ENCODE measurements at regions not wholly inside any gene's neighbourhood (a gene's known extent, or its start where the extent isn't known, plus 50 kb on each side); places are given as distances from the start of the nearest gene placed in this dataset.

GRCh38 chr18:43714343-43715010 lies 437.2 kb upstream of the SYT4 start:
- ChIA-PET POLR2A (no interaction called here), CTCF (interaction anchor here (0.9 to 1.1 kb wide), 2 partner anchors 13 to 242 kb away, joined by 3 to 5 read pairs; no protein-coding TSS in a partner anchor)
- TF ChIP-seq ZNF837 (tag by site-specific recombination; IDR thresholded peaks at IDR 0.05): no peak
- TF ChIP-seq ZNF280D (tag by site-specific recombination; IDR thresholded peaks at IDR 0.05): no peak
- TF ChIP-seq PRDM1 (tag by site-specific recombination; IDR thresholded peaks at IDR 0.05): no peak
- TF ChIP-seq, protein P1, sequence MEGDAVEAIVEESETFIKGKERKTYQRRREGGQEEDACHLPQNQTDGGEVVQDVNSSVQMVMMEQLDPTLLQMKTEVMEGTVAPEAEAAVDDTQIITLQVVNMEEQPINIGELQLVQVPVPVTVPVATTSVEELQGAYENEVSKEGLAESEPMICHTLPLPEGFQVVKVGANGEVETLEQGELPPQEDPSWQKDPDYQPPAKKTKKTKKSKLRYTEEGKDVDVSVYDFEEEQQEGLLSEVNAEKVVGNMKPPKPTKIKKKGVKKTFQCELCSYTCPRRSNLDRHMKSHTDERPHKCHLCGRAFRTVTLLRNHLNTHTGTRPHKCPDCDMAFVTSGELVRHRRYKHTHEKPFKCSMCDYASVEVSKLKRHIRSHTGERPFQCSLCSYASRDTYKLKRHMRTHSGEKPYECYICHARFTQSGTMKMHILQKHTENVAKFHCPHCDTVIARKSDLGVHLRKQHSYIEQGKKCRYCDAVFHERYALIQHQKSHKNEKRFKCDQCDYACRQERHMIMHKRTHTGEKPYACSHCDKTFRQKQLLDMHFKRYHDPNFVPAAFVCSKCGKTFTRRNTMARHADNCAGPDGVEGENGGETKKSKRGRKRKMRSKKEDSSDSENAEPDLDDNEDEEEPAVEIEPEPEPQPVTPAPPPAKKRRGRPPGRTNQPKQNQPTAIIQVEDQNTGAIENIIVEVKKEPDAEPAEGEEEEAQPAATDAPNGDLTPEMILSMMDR (tag by site-specific recombination; IDR thresholded peaks at IDR 0.05): no peak
- TF ChIP-seq ZNF560 (tag by site-specific recombination; IDR thresholded peaks at IDR 0.05; ENCODE audit: borderline replicate concordance): no peak

DNA sequence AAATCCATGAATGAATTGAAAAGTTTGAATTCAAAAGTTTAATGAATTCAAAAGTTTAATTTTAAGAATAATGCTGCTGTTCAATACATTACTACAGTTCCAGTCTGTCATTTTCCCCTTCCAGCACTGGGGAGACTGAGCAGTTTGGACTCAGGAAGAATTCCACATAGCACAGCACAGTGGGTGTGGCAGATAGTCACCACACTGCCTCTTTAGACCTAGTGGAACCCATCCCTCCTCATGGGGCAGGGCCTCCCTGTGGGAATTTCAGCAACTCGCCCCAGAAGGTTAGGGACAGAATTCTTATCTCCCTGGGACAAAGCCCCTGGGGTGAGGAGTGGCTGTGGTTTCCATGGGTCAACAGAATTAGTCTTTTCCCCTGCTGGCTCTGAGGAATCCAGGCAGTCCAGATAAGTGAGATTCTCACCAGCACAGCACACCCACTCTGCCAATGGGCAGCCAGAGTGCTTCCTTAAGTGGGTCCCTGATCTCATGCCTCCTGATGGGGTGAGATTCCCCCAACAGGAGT lies 442.0 kb upstream of the SYT4 start:
- H3K9me3 ChIP-seq (ENCODE audit: control insufficient read depth, insufficient read depth, low read depth, low read length): no peaks in the 10 kb centered on the region
- no peak for TF ChIP-seq PRDM2 (tag by site-specific recombination; IDR thresholded peaks at IDR 0.05; ENCODE audit: borderline replicate concordance)
- H3K27ac ChIP-seq (ENCODE audit: extremely low read depth, low read depth, low read length): no peak overlapping the region
- ChIA-PET POLR2A (no interaction called here), CTCF (no interaction called here)
- no peaks in the 10 kb centered on the region for H3K4me1 ChIP-seq (ENCODE audit: control insufficient read depth, insufficient read depth, low read length)
- no peaks in the 10 kb centered on the region for H3K36me3 ChIP-seq (ENCODE audit: control insufficient read depth in 2 of 2, insufficient read depth in 1 of 2, low read length in 2 of 2)
- H3K4me3 ChIP-seq (ENCODE audit: low read depth, low read length): no peak overlapping the region

More at GRCh38 chr18:43714343-43715010, 437.2 kb upstream of the SYT4 start:
- Histone ChIP-seq H3K9me3 (ENCODE audit: control insufficient read depth, insufficient read depth, low read depth, low read length) (no peaks in the 10 kb centered on the region), H3K36me3 (ENCODE audit: control insufficient read depth in 2 of 2, insufficient read depth in 1 of 2, low read length in 2 of 2) (no peaks in the 10 kb centered on the region), H3K4me1 (ENCODE audit: control insufficient read depth, insufficient read depth, low read length) (no peaks in the 10 kb centered on the region), H3K4me3 (ENCODE audit: low read depth, low read length) (no peak overlapping the region), H3K27ac (ENCODE audit: extremely low read depth, low read depth, low read length) (no peak overlapping the region)

- ChIA-PET CTCF (interaction anchor here (0.6 to 0.7 kb wide), 2 partner anchors 579 to 636 kb away, joined by 3 to 4 read pairs; no protein-coding TSS in a partner anchor), POLR2A (no interaction called here)
- Histone ChIP-seq H3K4me3 (ENCODE audit: low read depth, low read length) (no peak overlapping the region), H3K4me1 (ENCODE audit: control insufficient read depth, insufficient read depth, low read length) (no peaks in the 10 kb centered on the region), H3K9me3 (ENCODE audit: control insufficient read depth, insufficient read depth, low read depth, low read length) (no peaks in the 10 kb centered on the region), H3K36me3 (ENCODE audit: control insufficient read depth in 2 of 2, insufficient read depth in 1 of 2, low read length in 2 of 2) (no peaks in the 10 kb centered on the region), H3K27ac (ENCODE audit: extremely low read depth, low read depth, low read length) (no peak overlapping the region)
- TF ChIP-seq ZNF292 (tag by site-specific recombination; IDR thresholded peaks at IDR 0.05; ENCODE audit: borderline replicate concordance, low read depth) (no peak), ZNF654 (tag by site-specific recombination; IDR thresholded peaks at IDR 0.05; ENCODE audit: low read depth) (no peak), ZNF157 (tag by site-specific recombination; IDR thresholded peaks at IDR 0.05) (no peak), TCF7L2 (IDR thresholded peaks at IDR 0.05; ENCODE audit: borderline replicate concordance, low read depth, low read length) (no peak), TSHZ1 (tag by site-specific recombination; IDR thresholded peaks at IDR 0.05; ENCODE audit: borderline replicate concordance) (no peak), ZNF302 (tag by site-specific recombination; IDR thresholded peaks at IDR 0.05; ENCODE audit: low read depth) (no peak)
- TF ChIP-seq, protein P2, sequence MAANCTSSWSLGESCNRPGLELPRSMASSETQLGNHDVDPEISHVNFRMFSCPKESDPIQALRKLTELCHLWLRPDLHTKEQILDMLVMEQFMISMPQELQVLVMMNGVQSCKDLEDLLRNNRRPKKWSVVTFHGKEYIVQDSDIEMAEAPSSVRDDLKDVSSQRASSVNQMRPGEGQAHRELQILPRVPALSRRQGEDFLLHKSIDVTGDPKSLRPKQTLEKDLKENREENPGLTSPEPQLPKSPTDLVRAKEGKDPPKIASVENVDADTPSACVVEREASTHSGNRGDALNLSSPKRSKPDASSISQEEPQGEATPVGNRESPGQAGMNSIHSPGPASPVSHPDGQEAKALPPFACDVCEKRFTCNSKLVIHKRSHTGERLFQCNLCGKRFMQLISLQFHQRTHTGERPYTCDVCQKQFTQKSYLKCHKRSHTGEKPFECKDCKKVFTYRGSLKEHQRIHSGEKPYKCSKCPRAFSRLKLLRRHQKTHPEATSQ (tag by site-specific recombination; IDR thresholded peaks at IDR 0.05): no peak
These were observed 442.8 kb upstream of the SYT4 start for GRCh38 chr18:43720041-43720440.

Data from HEK293 (cell line).